HEK293T (cell line): ENCODE measurements at regions not wholly inside any gene's neighbourhood (a gene's known extent, or its start where the extent isn't known, plus 50 kb on each side); places are given as distances from the start of the nearest gene placed in this dataset.

Experiments
- ELF4 ChIP-seq: fragments of 450-650 bp; IDR thresholded peaks from 2 replicates; pipeline ENCODE4 v1.6.1; 2017; ENCODE audit warnings: antibody characterized with exemption
- FOXA1 ChIP-seq: fragments of 450-650 bp; IDR thresholded peaks from 2 replicates; pipeline ENCODE4 v1.6.1; 2016; ENCODE audit warnings: mild to moderate bottlenecking
- FOXM1 ChIP-seq: fragments of 450-650 bp; IDR thresholded peaks from 2 replicates; pipeline ENCODE4 v1.6.1; 2017; ENCODE audit warnings: mild to moderate bottlenecking, borderline replicate concordance
- SP1 ChIP-seq: fragments of 450-650 bp; IDR thresholded peaks from 2 replicates; pipeline ENCODE4 v1.6.1; 2017
- SUZ12 ChIP-seq: fragments of 450-650 bp; IDR thresholded peaks from 2 replicates; pipeline ENCODE4 v1.6.1; 2016; ENCODE audit warnings: mild to moderate bottlenecking
- TARDBP ChIP-seq: fragments of 450-650 bp; IDR thresholded peaks from 2 replicates; pipeline ENCODE4 v1.6.1; 2016

- no peak for TF ChIP-seq SUZ12
- no peak for TF ChIP-seq TARDBP
- TF ChIP-seq FOXA1: no peak
- no peak for TF ChIP-seq SP1
- no peak for TF ChIP-seq ELF4
- TF ChIP-seq FOXM1: no peak
Measured at GRCh38 chr10:83179371-83179770, 959.9 kb upstream of the GHITM start.
